OCI-LY3 (cell line): ENCODE measurements at regions not wholly inside any gene's neighbourhood (a gene's known extent, or its start where the extent isn't known, plus 50 kb on each side); places are given as distances from the start of the nearest gene placed in this dataset.

Experiments used
- H2AFZ ChIP-seq: fragments of 200-600, 300-600 bp; shearing (Covaris generic); 2 replicates; pipeline ENCODE4 v1.6.0; 2014; ENCODE audit warnings: antibody characterized with exemption, low read depth, low read length
- H3K27ac ChIP-seq: fragments of 200-600, 300-600 bp; sonication (generic); 2 replicates; pipeline ENCODE4 v1.5.1; 2014; ENCODE audit warnings: mild to moderate bottlenecking, low read length, moderate library complexity, mixed read lengths
- H3K27me3 ChIP-seq: fragments of 200-600, 300-600 bp; sonication (generic); 2 replicates; pipeline ENCODE4 v1.6.1; 2014; ENCODE audit warnings: low read depth, low read length, mixed read lengths
- H3K36me3 ChIP-seq: fragments of 200-600, 300-600 bp; sonication (generic); replicated peaks from 2 replicates; pipeline ENCODE3; 2014; ENCODE audit warnings: low read depth, low read length, mixed read lengths
- H3K4me1 ChIP-seq: fragments of 300-600, 200-600 bp; sonication (generic); 2 replicates; pipeline ENCODE4 v1.6.1; 2014; ENCODE audit warnings: low read length, mixed read lengths
- H3K4me2 ChIP-seq: fragments of 200-600, 300-600 bp; sonication (generic); 2 replicates; pipeline ENCODE4 v1.6.1; 2014; ENCODE audit warnings: low read length, mixed read lengths
- H3K4me3 ChIP-seq: fragments of 300-600, 200-600 bp; sonication (generic); 2 replicates; pipeline ENCODE4 v1.5.1; 2014; ENCODE audit warnings: antibody characterized with exemption, mild to moderate bottlenecking, low read length, moderate library complexity
- H3K79me2 ChIP-seq: fragments of 300-600, 200-600 bp; shearing (Covaris generic); 2 replicates; pipeline ENCODE4 v1.6.1; 2014; ENCODE audit warnings: mild to moderate bottlenecking, low read length, mixed read lengths
- H3K9ac ChIP-seq: fragments of 300-600, 200-600 bp; shearing (Covaris generic); 2 replicates; pipeline ENCODE4 v1.6.0; 2014; ENCODE audit warnings: mild to moderate bottlenecking, low read length, moderate library complexity
- H3K9me3 ChIP-seq: fragments of 200-600, 300-600 bp; shearing (Covaris generic); 2 replicates; pipeline ENCODE4 v1.6.1; 2014; ENCODE audit warnings: low read length, mixed read lengths; ENCODE audit not compliant: insufficient read depth
- H4K20me1 ChIP-seq: fragments of 200-600, 300-600 bp; sonication (generic); 2 replicates; pipeline ENCODE4 v1.6.1; 2016; ENCODE audit warnings: low read length, mixed read lengths; ENCODE audit not compliant: insufficient read depth
- CTCF ChIP-seq: fragments of 200-600, 300-600 bp; sonication (generic); IDR thresholded peaks from 2 replicates; pipeline ENCODE4 v1.5.1; 2014; ENCODE audit warnings: antibody characterized with exemption, low read length, low read depth
- EZH2phosphoT487 ChIP-seq: fragments of 200-600 bp; shearing (Covaris generic); IDR thresholded peaks from 2 replicates; pipeline ENCODE4 v1.6.1; 2018; ENCODE audit warnings: antibody characterized with exemption, mixed run types, low read depth

GRCh38 chr10:4131407-4132215 is 346.6 kb upstream of the KLF6 start:
- Histone ChIP-seq H3K27me3 (peaks cover 20% of the 10 kb centered on the region), H4K20me1 (no peaks in the 10 kb centered on the region), H3K36me3 (no peaks in the 10 kb centered on the region), H3K79me2 (no peaks in the 10 kb centered on the region), H3K9me3 (peaks cover 4% of the 10 kb centered on the region; the same call in 1 of the 2 replicates), H3K4me2 (peak overlapping the region; percentile 77), H3K4me1 (peaks cover 74% of the 10 kb centered on the region), H2AFZ (no peak overlapping the region), H3K27ac (peak overlapping the region; percentile 69), H3K4me3 (peak overlapping the region; percentile 63), H3K9ac (peak overlapping the region; percentile 70)
- TF ChIP-seq EZH2phosphoT487: peak; percentile 92
- no peak for TF ChIP-seq CTCF

GRCh38 chr10:4130685-4131084 is 345.7 kb upstream of the KLF6 start:
- Histone ChIP-seq H3K4me3 (peak overlapping the region; percentile 45), H3K27me3 (peaks cover 20% of the 10 kb centered on the region), H3K27ac (peak overlapping the region; percentile 65), H3K4me1 (peaks cover 64% of the 10 kb centered on the region), H4K20me1 (no peaks in the 10 kb centered on the region), H2AFZ (no peak overlapping the region; the same call in 1 of the 2 replicates), H3K9me3 (peaks cover 13% of the 10 kb centered on the region; the same call in 1 of the 2 replicates), H3K4me2 (peak overlapping the region; percentile 74), H3K79me2 (no peaks in the 10 kb centered on the region), H3K36me3 (peaks cover 7% of the 10 kb centered on the region), H3K9ac (peak overlapping the region; percentile 36)
- TF ChIP-seq EZH2phosphoT487 (no peak), CTCF (no peak)

- peaks cover 17% of the 10 kb centered on the region; the same call in 1 of the 2 replicates for H3K9me3 ChIP-seq
Measured at GRCh38 chr10:4129866-4130477, 345.0 kb upstream of the KLF6 start.

More at GRCh38 chr10:4129866-4130477, 345.0 kb upstream of the KLF6 start:
- H3K4me1 ChIP-seq: peaks cover 57% of the 10 kb centered on the region
- no peak overlapping the region for H3K4me2 ChIP-seq
- H3K36me3 ChIP-seq: peaks cover 9% of the 10 kb centered on the region
- TF ChIP-seq EZH2phosphoT487 (no peak), CTCF (no peak)
- no peak overlapping the region for H2AFZ ChIP-seq
- no peaks in the 10 kb centered on the region for H3K79me2 ChIP-seq
- H3K9ac ChIP-seq: no peak overlapping the region
- peaks cover 18% of the 10 kb centered on the region for H3K27me3 ChIP-seq
- H3K4me3 ChIP-seq: no peak overlapping the region
- no peak overlapping the region for H3K27ac ChIP-seq
- H4K20me1 ChIP-seq: no peaks in the 10 kb centered on the region
